T-helper 22 cell (primary cell): ENCODE measurements at regions not wholly inside any gene's neighbourhood (a gene's known extent, or its start where the extent isn't known, plus 50 kb on each side); places are given as distances from the start of the nearest gene placed in this dataset.
"Not testable (repeated sequence)": the region's sequence is repeated elsewhere in the genome, so short reads cannot be mapped to it uniquely, and the experiment has no call there.

Experiments used
- DNase-seq: peaks from one replicate; pipeline ENCODE4 v3.0.0-alpha.2; 2020; ENCODE audit warnings: low read depth

- DNase-seq: no peak
These were observed 1224.4 kb downstream of the REEP3 start for GRCh38 chr10:64745565-64745964.

DNA sequence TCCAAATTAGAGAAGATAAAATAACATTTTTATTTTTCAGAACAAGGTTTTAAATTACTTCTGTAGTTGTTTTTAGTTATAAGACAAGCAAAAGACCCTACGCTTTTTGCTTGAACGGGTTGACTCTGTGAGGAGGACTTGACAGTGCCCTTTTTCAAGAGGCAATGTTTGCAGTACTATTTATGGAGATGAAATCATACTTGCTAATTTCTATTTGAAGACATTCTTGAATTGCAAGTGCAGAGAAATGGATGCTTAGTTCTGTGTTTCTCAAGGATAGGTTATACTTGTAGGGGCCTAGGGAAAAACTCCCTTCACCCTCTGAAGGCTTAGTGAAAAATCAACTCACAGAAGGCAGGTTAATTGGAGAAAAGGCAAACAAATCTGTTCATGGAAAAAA, 1229.5 kb downstream of the REEP3 start:
- DNase-seq: no peak

DNA sequence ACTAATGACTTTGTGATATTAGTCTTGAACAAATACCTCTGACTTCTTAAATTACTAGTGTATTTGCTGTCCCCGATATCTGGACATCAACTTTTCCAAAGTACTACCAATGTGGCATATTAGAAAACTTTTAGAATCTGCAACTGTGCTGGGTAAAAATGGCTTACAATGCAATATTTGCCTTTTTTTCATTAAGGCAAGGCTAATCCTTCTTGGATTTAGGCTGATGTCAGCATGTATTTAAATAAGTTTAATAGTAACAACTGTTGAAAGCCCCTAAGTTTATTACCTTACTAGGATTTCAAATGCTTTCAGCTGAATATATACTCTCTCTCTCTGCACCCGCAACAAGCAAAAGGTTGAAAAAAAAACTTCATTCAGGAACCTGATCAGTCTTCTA, 1232.3 kb downstream of the REEP3 start:
- no peak for DNase-seq

DNA sequence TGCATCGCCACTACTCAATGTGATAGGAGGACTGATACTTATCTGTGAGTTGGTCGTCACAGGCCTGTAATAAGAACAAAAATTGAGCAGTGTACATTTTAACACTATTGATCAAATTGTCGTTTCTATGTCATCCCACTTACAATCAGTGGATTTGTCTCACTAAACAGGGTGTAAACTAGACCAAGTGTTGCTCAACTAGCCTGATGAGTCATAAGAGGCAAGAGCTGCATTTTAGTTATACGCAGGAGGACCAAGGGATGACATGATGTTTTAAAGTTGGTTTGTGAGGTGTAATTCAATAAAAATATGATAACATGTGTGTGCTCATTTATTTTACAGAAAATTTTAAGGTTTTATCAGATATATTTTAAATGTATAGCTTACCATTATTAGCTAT, 1239.2 kb downstream of the REEP3 start:
- no peak for DNase-seq

- no peak for DNase-seq
These were observed 1241.7 kb downstream of the REEP3 start for GRCh38 chr10:64762861-64763260.

DNA sequence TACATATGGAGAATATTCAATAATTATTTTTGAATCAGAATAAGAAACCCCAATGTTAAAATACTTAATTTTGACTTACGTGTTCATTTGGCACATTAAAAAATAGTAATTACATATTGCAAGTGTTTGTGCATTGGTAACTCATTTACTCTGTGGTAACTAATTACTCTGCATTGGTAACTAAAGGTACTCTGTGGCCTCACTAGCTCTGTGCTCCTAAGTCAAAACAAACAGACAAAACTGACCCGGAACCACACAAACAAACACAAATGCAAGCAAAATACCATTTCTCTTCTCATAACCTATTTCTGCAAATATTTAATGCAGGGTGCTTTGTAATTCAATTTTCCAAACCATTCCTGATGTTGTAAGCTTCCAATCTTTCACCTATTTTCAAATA, 1244.3 kb downstream of the REEP3 start:
- DNase-seq: no peak

- no peak for DNase-seq
These were observed 1250.3 kb downstream of the REEP3 start for GRCh38 chr10:64771253-64772050.

GRCh38 chr10:64773357-64773756, 1252.2 kb downstream of the REEP3 start:
- DNase-seq: no peak

- DNase-seq: not testable (repeated sequence)
These were observed 1263.2 kb downstream of the REEP3 start for GRCh38 chr10:64784451-64784850.

GRCh38 chr10:64785816-64786215, 1264.6 kb downstream of the REEP3 start:
- DNase-seq: no peak

- DNase-seq: no peak
These were observed 1265.8 kb downstream of the REEP3 start for GRCh38 chr10:64786989-64787388.

GRCh38 chr10:64795847-64796246, 1274.6 kb downstream of the REEP3 start:
- no peak for DNase-seq

DNA sequence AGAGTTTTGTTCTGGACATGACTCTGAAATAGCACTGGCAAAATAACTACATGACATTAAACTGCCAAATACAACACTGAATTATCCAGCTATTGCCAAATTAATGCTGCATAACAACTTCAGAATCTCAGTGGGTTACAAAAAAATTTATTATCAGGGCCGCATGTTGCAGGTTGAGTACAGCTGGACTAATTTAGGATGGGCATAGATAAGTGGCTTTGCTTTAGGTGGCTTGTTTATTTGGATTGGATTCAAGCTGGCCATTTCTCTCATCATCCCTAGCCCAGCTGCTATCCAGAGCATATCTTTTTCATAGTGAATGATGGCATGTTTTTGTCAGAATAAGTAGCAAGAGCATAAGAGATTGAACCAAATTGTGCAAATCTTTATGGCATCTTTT, 1277.1 kb downstream of the REEP3 start:
- no peak for DNase-seq

GRCh38 chr10:64808233-64808632, 1287.0 kb downstream of the REEP3 start:
- not testable (repeated sequence) for DNase-seq

DNA sequence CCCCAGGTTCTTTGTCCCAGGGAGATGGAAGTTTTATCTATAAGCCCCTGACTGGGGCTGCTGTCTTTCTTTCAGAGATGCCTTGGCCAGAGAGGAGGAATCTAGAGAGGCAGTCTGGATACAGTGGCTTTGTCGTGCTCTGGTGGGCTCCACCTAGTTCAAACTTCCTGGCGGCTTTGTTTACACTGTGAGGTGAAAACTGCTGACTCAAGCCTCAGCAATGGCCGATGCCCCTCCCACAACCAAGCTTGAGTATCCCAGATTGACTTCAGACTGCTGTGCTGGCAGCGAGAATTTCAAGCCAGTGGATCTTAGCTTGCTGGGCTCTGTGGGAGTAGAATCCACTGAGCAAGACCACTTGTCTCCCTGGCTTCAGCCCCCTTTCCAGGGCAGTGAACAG, 1288.8 kb downstream of the REEP3 start:
- DNase-seq: not testable (repeated sequence)

DNA sequence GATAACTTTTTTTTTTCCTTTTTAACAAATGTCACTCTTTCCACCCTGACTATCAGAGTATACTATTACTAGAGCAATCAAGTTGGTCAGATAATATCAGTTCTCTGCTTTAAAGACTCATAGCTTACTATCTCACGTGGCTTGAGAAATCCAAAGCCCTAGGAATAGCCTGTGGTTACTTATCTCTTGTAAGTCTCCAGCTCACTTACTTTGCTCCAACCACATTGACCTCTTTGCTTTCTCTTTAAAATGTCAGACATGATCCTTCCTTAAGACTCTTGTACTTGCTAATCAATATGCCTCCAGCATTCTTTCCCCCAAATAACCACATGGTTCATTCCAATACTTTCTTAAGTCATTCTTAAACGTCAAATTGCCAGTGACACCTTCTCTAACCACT, 1292.2 kb downstream of the REEP3 start:
- DNase-seq: no peak

GRCh38 chr10:64814201-64814600, 1293.0 kb downstream of the REEP3 start:
- no peak for DNase-seq

DNA sequence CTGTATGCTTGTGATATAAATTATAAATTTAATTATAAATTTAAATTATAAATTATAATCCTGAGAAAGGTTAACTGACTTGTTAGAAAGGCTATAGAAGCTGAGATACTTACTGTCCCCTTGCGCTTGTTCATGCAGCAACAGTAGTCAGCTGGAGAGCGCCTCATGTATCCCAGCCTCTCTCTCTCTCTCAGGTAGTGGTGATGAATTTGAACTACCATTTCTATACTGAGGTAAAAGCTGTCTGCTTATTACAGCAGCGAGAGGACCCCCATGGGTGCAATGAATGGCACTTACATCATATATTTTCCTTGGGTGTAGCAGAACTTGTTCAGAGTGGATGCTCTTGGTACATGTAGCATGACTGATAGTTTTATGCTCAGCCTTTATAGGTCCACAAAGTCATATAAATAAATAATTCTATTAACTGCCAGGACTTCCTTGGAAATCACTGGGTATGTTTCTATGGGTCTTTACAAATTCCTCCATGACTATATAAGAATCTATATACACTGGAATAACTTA, 1308.7 kb downstream of the REEP3 start:
- DNase-seq: no peak

GRCh38 chr10:64830869-64831268, 1309.7 kb downstream of the REEP3 start:
- DNase-seq: no peak

DNA sequence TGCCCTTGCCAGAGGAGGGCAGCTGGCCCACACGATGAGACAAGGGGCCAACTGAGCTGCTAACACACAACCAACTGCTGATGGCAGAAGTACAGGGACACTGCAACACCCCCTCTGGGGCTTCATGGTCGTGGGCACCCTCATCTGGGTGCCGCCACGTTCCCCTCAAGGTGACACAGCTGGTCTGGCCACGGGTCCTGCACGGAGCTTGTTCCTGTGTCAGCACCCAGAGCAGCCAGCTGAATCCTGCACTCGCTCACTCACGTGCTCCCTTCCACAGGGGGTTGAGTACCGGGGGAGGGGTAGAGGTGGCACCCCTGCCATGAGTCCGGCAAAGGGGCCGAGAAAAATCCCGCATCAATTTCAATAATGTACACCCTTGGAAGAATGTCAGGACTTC, 1319.1 kb downstream of the REEP3 start:
- DNase-seq: no peak

- no peak for DNase-seq
These were observed 1325.5 kb downstream of the REEP3 start for GRCh38 chr10:64846700-64847099.

GRCh38 chr10:64855941-64856340, 1334.7 kb downstream of the REEP3 start:
- no peak for DNase-seq

DNA sequence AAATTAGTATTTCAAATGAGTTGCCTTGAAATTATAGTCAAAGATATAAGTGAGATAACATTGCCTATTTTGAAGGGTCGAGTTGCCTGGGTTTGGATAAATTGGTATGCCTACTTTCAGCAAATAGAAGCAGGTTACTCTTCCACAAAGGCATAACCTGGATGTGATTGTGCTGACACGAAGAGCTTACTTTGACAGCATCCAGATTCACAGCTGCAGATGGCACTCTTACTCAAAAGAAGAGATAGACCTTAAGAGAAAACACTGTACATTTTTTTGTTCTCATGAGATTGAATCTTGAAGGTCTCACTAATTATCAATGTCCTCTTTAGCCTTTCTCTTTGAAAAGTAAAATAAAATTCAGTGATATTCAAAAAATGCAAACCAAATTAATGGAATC, 1338.7 kb downstream of the REEP3 start:
- no peak for DNase-seq

- DNase-seq: no peak
These were observed 1342.6 kb downstream of the REEP3 start for GRCh38 chr10:64863836-64864235.
